ENCODE measurements at regions not wholly inside any gene's neighbourhood (a gene's known extent, or its start where the extent isn't known, plus 50 kb on each side); places are given as distances from the start of the nearest gene placed in this dataset.

DNA sequence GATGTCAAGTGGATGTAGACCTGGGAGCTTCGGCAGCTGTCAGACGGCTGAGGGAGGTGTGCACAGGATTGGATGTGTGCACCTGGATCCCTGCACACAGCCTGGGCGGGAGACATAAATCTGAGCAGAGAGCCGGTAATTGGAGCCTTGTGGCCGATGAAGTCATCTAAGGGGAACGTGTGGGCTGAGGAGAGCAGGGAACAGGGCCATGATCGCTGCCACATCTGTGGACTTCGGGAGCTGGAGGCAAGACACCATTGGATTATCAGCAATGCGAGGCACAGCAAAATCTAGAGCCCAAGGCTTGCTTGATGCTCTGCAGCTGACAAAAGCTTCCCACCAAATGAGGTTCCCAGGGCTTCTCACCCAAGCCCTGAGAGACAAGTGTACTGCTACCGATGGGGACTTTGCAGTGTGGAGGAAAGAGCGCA is 147.7 kb downstream of the PTPN20 start:
- TF ChIP-seq, protein P1, sequence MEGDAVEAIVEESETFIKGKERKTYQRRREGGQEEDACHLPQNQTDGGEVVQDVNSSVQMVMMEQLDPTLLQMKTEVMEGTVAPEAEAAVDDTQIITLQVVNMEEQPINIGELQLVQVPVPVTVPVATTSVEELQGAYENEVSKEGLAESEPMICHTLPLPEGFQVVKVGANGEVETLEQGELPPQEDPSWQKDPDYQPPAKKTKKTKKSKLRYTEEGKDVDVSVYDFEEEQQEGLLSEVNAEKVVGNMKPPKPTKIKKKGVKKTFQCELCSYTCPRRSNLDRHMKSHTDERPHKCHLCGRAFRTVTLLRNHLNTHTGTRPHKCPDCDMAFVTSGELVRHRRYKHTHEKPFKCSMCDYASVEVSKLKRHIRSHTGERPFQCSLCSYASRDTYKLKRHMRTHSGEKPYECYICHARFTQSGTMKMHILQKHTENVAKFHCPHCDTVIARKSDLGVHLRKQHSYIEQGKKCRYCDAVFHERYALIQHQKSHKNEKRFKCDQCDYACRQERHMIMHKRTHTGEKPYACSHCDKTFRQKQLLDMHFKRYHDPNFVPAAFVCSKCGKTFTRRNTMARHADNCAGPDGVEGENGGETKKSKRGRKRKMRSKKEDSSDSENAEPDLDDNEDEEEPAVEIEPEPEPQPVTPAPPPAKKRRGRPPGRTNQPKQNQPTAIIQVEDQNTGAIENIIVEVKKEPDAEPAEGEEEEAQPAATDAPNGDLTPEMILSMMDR (IDR thresholded peaks at IDR 0.05; ENCODE audit: control insufficient read depth, extremely low read depth, insufficient read depth): no peak
- DNase-seq (ENCODE audit: low read depth): no peak
- H3K4me3 ChIP-seq (ENCODE audit: low read depth, low read length): no peak overlapping the region

DNA sequence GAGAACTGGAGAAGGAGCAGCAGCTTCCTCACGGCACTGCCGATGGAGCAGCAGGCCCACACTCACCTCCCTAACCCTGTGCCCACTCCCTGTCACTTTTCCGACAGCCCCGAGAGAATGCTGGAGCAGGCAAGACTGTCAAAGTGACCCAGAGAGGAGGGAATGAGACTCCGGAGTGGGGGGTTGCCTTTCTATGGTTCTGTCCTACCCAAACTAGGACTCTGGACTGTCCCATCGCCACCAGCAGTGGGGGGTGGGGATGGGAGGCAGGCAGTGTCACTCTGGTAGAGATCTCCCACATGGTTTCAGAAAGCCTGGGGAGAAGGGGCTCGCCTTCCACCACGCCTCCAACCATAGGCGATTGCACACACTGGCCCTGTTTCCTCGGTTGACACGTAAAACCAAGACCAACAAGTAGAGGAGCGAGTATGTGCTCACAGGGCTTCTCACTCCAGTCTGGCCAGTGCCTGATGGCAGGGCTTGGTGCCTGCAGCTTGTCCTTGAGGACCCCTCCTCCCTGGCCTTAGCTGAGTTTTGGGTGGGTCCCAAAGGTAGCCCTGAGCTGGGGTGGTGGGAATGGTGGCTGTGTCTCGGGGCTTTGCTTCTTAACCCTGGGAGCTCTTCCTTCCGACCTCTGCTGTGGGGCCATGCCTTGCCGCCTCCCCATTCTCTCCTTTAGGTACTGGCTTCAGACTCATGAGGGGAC is 148.5 kb downstream of the PTPN20 start:
- TF ChIP-seq, protein P1 (IDR thresholded peaks at IDR 0.05; ENCODE audit: control insufficient read depth, extremely low read depth, insufficient read depth): no peak
- DNase-seq (ENCODE audit: low read depth): no peak
- H3K4me3 ChIP-seq (ENCODE audit: low read depth, low read length): no peak overlapping the region

DNA sequence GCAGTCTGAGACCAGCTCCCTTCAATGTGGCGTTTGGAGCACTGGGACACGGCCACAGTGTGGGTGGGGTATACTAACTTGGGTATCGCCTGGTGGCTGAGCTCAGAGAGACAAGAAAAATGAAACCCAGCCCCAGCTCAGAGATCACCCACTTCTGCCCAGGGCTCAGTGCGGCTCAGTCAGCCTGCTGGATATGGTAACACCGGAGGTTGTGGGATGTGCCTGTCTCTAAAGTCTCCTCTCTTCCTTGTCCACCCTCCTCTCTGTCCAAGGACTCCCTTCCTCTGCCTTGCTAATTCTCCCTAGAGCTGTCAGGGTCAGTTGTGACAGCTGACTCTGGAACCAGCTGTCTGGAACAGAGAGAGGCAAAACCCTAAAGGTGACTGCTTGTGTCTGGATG is 149.1 kb downstream of the PTPN20 start:
- TF ChIP-seq, protein P1 (IDR thresholded peaks at IDR 0.05; ENCODE audit: control insufficient read depth, extremely low read depth, insufficient read depth): no peak
- DNase-seq (ENCODE audit: low read depth): no peak
- H3K4me3 ChIP-seq (ENCODE audit: low read depth, low read length): no peak overlapping the region

DNA sequence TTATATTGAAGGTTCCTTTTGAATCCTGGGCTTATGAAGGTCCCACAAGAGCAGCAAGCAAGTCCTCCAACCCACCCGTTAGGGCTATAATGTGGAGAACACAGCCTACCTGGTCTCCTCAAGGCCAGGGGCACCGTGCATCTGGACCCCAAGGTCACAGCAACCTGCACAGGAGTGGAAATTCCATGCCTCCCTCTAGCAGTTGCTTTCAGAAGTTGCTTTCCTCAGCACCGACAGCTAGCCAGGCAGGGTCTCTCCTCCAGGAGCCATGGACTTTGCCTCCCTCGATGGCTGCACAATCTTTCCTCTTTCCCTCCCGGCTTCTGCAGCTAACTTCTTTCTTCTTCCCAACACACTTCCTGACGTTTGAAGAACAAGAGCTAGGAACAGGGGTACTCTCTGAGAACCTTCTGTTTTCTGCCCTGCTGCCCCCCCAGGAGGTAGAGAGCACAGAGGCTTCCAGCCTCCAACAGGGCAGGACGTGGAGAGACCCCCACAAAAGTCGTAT is 149.8 kb downstream of the PTPN20 start:
- no peak overlapping the region for H3K4me3 ChIP-seq (ENCODE audit: low read depth, low read length)
- TF ChIP-seq, protein P1 (IDR thresholded peaks at IDR 0.05; ENCODE audit: control insufficient read depth, extremely low read depth, insufficient read depth): no peak
- DNase-seq (ENCODE audit: low read depth): no peak

DNA sequence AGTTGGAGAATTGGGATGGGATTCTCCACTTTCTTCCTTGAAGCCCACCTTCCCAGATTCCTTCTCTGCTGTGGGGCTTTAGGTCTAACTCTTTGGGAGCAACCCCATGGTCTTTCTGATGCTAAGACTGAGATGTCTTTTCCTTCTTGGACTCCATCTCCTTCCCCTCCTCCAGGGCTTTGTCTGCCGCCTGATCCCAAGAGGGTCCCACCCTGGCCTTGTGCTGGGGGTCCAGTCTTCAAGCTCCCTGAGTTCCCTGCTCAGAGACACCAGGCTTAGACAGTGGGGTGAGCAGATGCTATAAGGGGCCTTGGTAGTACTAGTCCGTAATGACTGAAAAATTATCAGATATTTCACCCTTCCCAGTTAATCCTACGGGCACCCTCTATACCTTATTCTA is 150.5 kb downstream of the PTPN20 start:
- TF ChIP-seq, protein P1 (IDR thresholded peaks at IDR 0.05; ENCODE audit: control insufficient read depth, extremely low read depth, insufficient read depth): no peak
- DNase-seq (ENCODE audit: low read depth): no peak
- H3K4me3 ChIP-seq (ENCODE audit: low read depth, low read length): no peak overlapping the region

DNA sequence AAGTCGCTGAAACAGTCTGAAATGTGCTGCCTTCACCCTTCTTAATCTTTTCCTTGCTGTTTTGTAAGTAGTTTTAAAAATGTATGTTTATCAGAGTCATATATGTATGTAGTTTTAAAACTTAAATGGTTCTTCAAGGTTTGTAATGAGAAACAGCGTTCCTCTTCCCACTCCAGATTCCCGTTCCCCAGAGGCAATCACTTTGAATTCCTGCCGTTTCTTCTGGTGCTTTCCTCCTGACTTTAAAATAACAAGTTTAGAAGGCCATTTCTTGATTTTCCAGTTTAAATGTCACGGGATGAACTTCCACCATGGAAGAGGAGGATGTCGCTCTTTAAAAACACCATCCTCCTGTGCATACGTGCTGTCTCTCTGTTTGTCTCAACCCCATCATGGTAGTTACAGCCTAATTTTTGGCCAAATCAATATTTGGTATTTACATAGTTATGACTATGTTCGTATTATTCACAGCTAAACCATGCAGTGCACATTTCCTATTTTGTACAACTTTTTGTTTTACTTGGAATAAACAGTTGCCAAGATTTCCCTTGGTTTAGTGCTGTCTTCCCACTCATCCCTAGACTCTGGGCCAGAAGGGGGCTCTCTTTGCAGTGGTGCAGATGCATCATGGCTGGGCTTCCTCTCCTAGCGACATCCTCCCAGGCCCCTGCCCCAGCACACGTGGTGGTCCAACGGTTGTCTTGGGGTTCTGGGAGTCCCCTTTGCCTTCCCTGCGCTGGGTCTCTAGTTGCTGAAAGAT is 151.4 kb downstream of the PTPN20 start:
- no peak overlapping the region for H3K4me3 ChIP-seq (ENCODE audit: low read depth, low read length)
- DNase-seq (ENCODE audit: low read depth): no peak
- TF ChIP-seq, protein P1 (IDR thresholded peaks at IDR 0.05; ENCODE audit: control insufficient read depth, extremely low read depth, insufficient read depth): peak; percentile 19; the same call in 1 of the 2 replicates

Measured in LNCaP clone FGC (cell line).